WTC11 (cell line): ENCODE measurements at regions not wholly inside any gene's neighbourhood (a gene's known extent, or its start where the extent isn't known, plus 50 kb on each side); places are given as distances from the start of the nearest gene placed in this dataset.

Experiments used
- TP53 ChIP-seq: sonication (generic); formaldehyde crosslinking; IDR thresholded peaks from 2 replicates; pipeline ENCODE4 v1.8.1; 2023; ENCODE audit warnings: mild to moderate bottlenecking, missing genetic modification reagents
- TF ChIP-seq, protein P1 (sequence below): fragments of 200-600 bp; IDR thresholded peaks from 2 replicates; pipeline ENCODE4 v1.8.0; 2022; ENCODE audit warnings: antibody characterized with exemption
- TF ChIP-seq, protein P2 (sequence below): sonication (generic); formaldehyde crosslinking; IDR thresholded peaks from 2 replicates; pipeline ENCODE4 v1.8.0; 2022; ENCODE audit warnings: mild to moderate bottlenecking, missing genetic modification reagents
- TF ChIP-seq, protein P3 (sequence below): sonication (generic); formaldehyde crosslinking; IDR thresholded peaks from 2 replicates; pipeline ENCODE4 v1.8.1; 2022; ENCODE audit warnings: low read depth, mild to moderate bottlenecking, moderate library complexity, missing genetic modification reagents, borderline replicate concordance
- TF ChIP-seq, protein P4 (sequence below): fragments of 250-450 bp; sonication (Bioruptor Pico); IDR thresholded peaks from 2 replicates; pipeline ENCODE4 v1.8.0; 2021; ENCODE audit warnings: mild to moderate bottlenecking
- TF ChIP-seq, protein P5 (sequence below): sonication (generic); formaldehyde crosslinking; IDR thresholded peaks from 2 replicates; pipeline ENCODE4 v1.8.0; 2022; ENCODE audit warnings: mild to moderate bottlenecking, missing genetic modification reagents

DNA sequence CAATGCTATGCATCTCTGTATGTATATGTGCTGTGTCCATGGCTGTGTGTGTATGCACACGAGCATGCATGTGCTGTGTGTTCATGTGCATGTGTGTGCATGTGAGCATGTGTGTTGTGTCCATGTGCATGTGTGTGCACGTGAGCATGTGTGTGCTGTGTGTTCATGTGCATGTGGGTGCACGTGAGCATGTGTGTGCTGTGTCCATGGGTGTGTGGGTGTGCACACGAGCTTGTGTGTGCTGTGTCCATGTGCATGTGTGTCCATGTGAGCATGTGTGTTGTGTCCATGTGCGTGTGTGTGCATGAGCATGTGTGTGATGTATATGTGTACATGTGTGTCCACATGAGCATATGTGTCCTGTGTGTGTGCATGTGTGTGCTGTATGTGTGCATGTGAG lies 414.4 kb upstream of the SALL3 start:
- TF ChIP-seq, protein P1, sequence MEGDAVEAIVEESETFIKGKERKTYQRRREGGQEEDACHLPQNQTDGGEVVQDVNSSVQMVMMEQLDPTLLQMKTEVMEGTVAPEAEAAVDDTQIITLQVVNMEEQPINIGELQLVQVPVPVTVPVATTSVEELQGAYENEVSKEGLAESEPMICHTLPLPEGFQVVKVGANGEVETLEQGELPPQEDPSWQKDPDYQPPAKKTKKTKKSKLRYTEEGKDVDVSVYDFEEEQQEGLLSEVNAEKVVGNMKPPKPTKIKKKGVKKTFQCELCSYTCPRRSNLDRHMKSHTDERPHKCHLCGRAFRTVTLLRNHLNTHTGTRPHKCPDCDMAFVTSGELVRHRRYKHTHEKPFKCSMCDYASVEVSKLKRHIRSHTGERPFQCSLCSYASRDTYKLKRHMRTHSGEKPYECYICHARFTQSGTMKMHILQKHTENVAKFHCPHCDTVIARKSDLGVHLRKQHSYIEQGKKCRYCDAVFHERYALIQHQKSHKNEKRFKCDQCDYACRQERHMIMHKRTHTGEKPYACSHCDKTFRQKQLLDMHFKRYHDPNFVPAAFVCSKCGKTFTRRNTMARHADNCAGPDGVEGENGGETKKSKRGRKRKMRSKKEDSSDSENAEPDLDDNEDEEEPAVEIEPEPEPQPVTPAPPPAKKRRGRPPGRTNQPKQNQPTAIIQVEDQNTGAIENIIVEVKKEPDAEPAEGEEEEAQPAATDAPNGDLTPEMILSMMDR: no peak
- TF ChIP-seq, protein P2, sequence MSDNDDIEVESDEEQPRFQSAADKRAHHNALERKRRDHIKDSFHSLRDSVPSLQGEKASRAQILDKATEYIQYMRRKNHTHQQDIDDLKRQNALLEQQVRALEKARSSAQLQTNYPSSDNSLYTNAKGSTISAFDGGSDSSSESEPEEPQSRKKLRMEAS (CRISPR knock-in tag): no peak
- TF ChIP-seq, protein P3, sequence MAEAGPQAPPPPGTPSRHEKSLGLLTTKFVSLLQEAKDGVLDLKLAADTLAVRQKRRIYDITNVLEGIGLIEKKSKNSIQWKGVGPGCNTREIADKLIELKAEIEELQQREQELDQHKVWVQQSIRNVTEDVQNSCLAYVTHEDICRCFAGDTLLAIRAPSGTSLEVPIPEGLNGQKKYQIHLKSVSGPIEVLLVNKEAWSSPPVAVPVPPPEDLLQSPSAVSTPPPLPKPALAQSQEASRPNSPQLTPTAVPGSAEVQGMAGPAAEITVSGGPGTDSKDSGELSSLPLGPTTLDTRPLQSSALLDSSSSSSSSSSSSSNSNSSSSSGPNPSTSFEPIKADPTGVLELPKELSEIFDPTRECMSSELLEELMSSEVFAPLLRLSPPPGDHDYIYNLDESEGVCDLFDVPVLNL (CRISPR knock-in tag): no peak
- no peak for TF ChIP-seq TP53
- TF ChIP-seq, protein P4, sequence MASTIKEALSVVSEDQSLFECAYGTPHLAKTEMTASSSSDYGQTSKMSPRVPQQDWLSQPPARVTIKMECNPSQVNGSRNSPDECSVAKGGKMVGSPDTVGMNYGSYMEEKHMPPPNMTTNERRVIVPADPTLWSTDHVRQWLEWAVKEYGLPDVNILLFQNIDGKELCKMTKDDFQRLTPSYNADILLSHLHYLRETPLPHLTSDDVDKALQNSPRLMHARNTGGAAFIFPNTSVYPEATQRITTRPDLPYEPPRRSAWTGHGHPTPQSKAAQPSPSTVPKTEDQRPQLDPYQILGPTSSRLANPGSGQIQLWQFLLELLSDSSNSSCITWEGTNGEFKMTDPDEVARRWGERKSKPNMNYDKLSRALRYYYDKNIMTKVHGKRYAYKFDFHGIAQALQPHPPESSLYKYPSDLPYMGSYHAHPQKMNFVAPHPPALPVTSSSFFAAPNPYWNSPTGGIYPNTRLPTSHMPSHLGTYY: no peak
- TF ChIP-seq, protein P5, sequence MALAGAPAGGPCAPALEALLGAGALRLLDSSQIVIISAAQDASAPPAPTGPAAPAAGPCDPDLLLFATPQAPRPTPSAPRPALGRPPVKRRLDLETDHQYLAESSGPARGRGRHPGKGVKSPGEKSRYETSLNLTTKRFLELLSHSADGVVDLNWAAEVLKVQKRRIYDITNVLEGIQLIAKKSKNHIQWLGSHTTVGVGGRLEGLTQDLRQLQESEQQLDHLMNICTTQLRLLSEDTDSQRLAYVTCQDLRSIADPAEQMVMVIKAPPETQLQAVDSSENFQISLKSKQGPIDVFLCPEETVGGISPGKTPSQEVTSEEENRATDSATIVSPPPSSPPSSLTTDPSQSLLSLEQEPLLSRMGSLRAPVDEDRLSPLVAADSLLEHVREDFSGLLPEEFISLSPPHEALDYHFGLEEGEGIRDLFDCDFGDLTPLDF (CRISPR knock-in tag): no peak
